ENCODE measurements at regions not wholly inside any gene's neighbourhood (a gene's known extent, or its start where the extent isn't known, plus 50 kb on each side); places are given as distances from the start of the nearest gene placed in this dataset.
"Not testable (repeated sequence)": the region's sequence is repeated elsewhere in the genome, so short reads cannot be mapped to it uniquely, and the experiment has no call there.

DNA sequence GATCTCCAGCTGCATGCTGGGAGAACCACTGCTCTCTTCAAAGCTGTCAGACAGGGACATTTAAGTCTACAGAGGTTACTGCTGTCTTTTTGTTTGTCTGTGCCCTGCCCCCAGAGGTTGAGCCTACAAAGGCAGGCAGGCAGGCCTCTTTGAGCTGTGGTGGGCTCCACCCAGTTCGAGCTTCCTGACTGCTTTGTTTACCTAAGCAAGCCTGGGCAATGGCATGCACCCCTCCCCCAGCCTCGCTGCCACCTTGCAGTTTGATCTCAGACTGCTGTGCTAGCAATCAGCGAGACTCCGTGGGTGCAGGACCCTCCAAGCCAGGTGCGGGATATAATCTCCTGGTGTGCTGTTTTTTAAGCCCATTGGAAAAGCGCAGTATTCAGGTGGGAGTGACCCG, 591.0 kb upstream of the IL12A start:
- not testable (repeated sequence) for H3K27me3 ChIP-seq (ENCODE audit: control insufficient read depth in 3 of 3, insufficient read depth in 3 of 3, low read depth in 1 of 3, low read length in 3 of 3); DNase-seq (ENCODE audit: low spot score); H3K4me3 ChIP-seq (ENCODE audit: low read length in 2 of 2); H2AFZ ChIP-seq (ENCODE audit: low read length); H3K14ac ChIP-seq (ENCODE audit: low read length); H3K36me3 ChIP-seq (replicated peaks in 1 of 2; ENCODE audit: control insufficient read depth in 2 of 2, insufficient read depth in 2 of 2, low read length in 2 of 2); H4K8ac ChIP-seq (ENCODE audit: low read depth, low read length); H3K79me1 ChIP-seq (ENCODE audit: low read depth, low read length); H3K23ac ChIP-seq (ENCODE audit: low read depth, low read length, poor library complexity); H3K18ac ChIP-seq (ENCODE audit: low read length); H2BK120ac ChIP-seq (ENCODE audit: low read depth, low read length); H3K4ac ChIP-seq (ENCODE audit: low read length); H3K4me1 ChIP-seq (ENCODE audit: control insufficient read depth in 2 of 2, insufficient read depth in 1 of 2, low read depth in 1 of 2, low read length in 2 of 2); H3K4me2 ChIP-seq (ENCODE audit: insufficient read depth, low read length, poor library complexity, severe bottlenecking); H3K9me3 ChIP-seq (replicated peaks in 1 of 2; ENCODE audit: control insufficient read depth in 2 of 2, insufficient read depth in 1 of 2, low read depth in 1 of 2, low read length in 2 of 2); H3K9ac ChIP-seq (ENCODE audit: low read depth, low read length, poor library complexity); H3K27ac ChIP-seq (replicated peaks; ENCODE audit: low read length); H4K91ac ChIP-seq (ENCODE audit: low read depth, low read length, poor library complexity); H2BK12ac ChIP-seq (ENCODE audit: low read length); H2BK15ac ChIP-seq (ENCODE audit: low read length); H2BK5ac ChIP-seq (ENCODE audit: low read length); H2AK5ac ChIP-seq (ENCODE audit: low read depth, low read length)
- no CpG with 5 or more reads among the region's 7 CpGs for WGBS, 2 donors (ENCODE audit: extremely low coverage in 2 of 2, insufficient read length in 2 of 2, insufficient replicate concordance in 1 of 2)

DNA sequence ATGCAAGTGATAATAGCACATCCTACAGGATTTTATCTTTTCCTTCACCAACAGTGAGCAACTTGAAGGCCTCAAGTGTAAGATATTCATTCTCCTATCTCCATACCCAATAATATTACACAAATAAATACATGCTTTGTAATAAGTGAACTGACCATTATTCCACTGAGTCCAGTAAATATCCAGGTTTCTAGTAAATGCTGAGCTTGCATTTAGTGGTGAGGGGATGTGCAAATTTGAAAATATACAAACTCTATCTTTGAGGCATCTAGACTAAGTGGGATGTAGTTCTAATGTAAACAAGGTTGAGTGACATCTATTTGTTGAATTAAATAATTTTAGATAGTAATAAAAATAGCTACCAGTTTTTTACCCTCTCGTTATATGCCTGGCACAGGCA, 587.6 kb upstream of the IL12A start:
- no peak overlapping the region for H3K4ac ChIP-seq (ENCODE audit: low read length)
- H2AK5ac ChIP-seq (ENCODE audit: low read depth, low read length): no peak overlapping the region
- H4K8ac ChIP-seq (ENCODE audit: low read depth, low read length): no peak overlapping the region
- DNase-seq (ENCODE audit: low spot score): no peak
- peaks cover 2 to 4% of the 10 kb centered on the region in 2 donors for H3K9me3 ChIP-seq (replicated peaks in 1 of 2; ENCODE audit: control insufficient read depth in 2 of 2, insufficient read depth in 1 of 2, low read depth in 1 of 2, low read length in 2 of 2)
- H3K27me3 ChIP-seq (ENCODE audit: control insufficient read depth in 3 of 3, insufficient read depth in 3 of 3, low read depth in 1 of 3, low read length in 3 of 3): no peaks in the 10 kb centered on the region
- no peak overlapping the region for H2AFZ ChIP-seq (ENCODE audit: low read length)
- no peak overlapping the region for H3K23ac ChIP-seq (ENCODE audit: low read depth, low read length, poor library complexity)
- no peak overlapping the region for H3K9ac ChIP-seq (ENCODE audit: low read depth, low read length, poor library complexity)
- H2BK15ac ChIP-seq (ENCODE audit: low read length): no peak overlapping the region
- no peaks in the 10 kb centered on the region for H3K4me1 ChIP-seq (ENCODE audit: control insufficient read depth in 2 of 2, insufficient read depth in 1 of 2, low read depth in 1 of 2, low read length in 2 of 2)
- no peak overlapping the region for H2BK120ac ChIP-seq (ENCODE audit: low read depth, low read length)
- H3K27ac ChIP-seq (replicated peaks; ENCODE audit: low read length): no peak overlapping the region
- no peak overlapping the region for H3K4me2 ChIP-seq (ENCODE audit: insufficient read depth, low read length, poor library complexity, severe bottlenecking)
- no peak overlapping the region for H2BK5ac ChIP-seq (ENCODE audit: low read length)
- WGBS, 2 donors (ENCODE audit: extremely low coverage in 2 of 2, insufficient read length in 2 of 2, insufficient replicate concordance in 1 of 2): no CpG with 5 or more reads among the region's 1 CpG
- no peaks in the 10 kb centered on the region for H3K79me1 ChIP-seq (ENCODE audit: low read depth, low read length)
- no peaks in the 10 kb centered on the region for H3K36me3 ChIP-seq (replicated peaks in 1 of 2; ENCODE audit: control insufficient read depth in 2 of 2, insufficient read depth in 2 of 2, low read length in 2 of 2)
- H4K91ac ChIP-seq (ENCODE audit: low read depth, low read length, poor library complexity): no peak overlapping the region
- no peak overlapping the region for H3K18ac ChIP-seq (ENCODE audit: low read length)
- H2BK12ac ChIP-seq (ENCODE audit: low read length): no peak overlapping the region
- no peak overlapping the region for H3K4me3 ChIP-seq (ENCODE audit: low read length in 2 of 2)
- no peak overlapping the region for H3K14ac ChIP-seq (ENCODE audit: low read length)

DNA sequence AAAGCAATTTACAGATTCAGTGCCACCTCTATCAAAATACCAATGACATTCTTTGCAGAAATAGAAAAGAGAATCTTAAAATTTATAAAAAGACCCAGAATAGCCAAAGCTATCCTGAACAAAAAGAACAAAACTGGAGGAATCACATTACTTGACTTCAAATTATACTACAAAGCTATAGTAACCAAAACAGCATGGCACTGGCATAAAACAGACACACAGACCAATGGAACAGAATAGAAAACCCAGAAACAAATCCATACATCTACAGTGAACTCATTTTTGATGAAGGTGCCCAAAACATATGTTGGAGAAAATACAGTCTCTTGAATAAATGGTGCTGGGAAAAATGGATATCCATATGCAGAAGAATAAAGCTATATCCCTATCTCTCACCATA, 578.9 kb upstream of the IL12A start:
- H3K18ac ChIP-seq (ENCODE audit: low read length); H3K27ac ChIP-seq (replicated peaks; ENCODE audit: low read length); H3K9me3 ChIP-seq (replicated peaks in 1 of 2; ENCODE audit: control insufficient read depth in 2 of 2, insufficient read depth in 1 of 2, low read depth in 1 of 2, low read length in 2 of 2); H2BK5ac ChIP-seq (ENCODE audit: low read length); H2BK15ac ChIP-seq (ENCODE audit: low read length); H3K4me1 ChIP-seq (ENCODE audit: control insufficient read depth in 2 of 2, insufficient read depth in 1 of 2, low read depth in 1 of 2, low read length in 2 of 2); H2AFZ ChIP-seq (ENCODE audit: low read length); H3K79me1 ChIP-seq (ENCODE audit: low read depth, low read length); H3K4ac ChIP-seq (ENCODE audit: low read length); H3K36me3 ChIP-seq (replicated peaks in 1 of 2; ENCODE audit: control insufficient read depth in 2 of 2, insufficient read depth in 2 of 2, low read length in 2 of 2); H3K4me2 ChIP-seq (ENCODE audit: insufficient read depth, low read length, poor library complexity, severe bottlenecking); H2BK120ac ChIP-seq (ENCODE audit: low read depth, low read length); H3K27me3 ChIP-seq (ENCODE audit: control insufficient read depth in 3 of 3, insufficient read depth in 3 of 3, low read depth in 1 of 3, low read length in 3 of 3); H4K8ac ChIP-seq (ENCODE audit: low read depth, low read length); H3K9ac ChIP-seq (ENCODE audit: low read depth, low read length, poor library complexity); H3K4me3 ChIP-seq (ENCODE audit: low read length in 2 of 2); H3K23ac ChIP-seq (ENCODE audit: low read depth, low read length, poor library complexity); H3K14ac ChIP-seq (ENCODE audit: low read length); H2AK5ac ChIP-seq (ENCODE audit: low read depth, low read length); H4K91ac ChIP-seq (ENCODE audit: low read depth, low read length, poor library complexity); DNase-seq (ENCODE audit: low spot score); H2BK12ac ChIP-seq (ENCODE audit: low read length): not testable (repeated sequence)

DNA sequence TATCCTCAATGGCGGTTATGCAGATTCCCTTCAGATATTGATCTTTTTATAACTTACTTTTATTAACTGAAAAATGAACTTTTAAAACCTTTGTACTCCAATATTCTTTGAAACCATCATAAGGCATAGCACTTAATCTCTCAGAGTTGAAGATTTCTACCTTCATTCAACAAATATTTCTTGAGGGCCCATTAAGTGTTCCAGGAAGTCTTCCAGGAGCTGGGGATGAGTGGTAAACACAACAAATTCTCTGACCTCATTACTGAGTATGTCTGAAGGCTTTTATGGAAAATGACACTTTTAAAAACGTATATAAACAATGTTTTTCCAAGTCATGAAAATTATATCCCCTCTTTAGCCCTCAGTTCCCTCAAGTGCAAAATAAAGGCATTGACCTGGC, 575.3 kb upstream of the IL12A start:
- Histone ChIP-seq H2BK120ac (ENCODE audit: low read depth, low read length) (no peak overlapping the region), H2BK12ac (ENCODE audit: low read length) (no peak overlapping the region), H2AK5ac (ENCODE audit: low read depth, low read length) (no peak overlapping the region), H3K4me1 (ENCODE audit: control insufficient read depth in 2 of 2, insufficient read depth in 1 of 2, low read depth in 1 of 2, low read length in 2 of 2) (peaks cover 3% of the 10 kb centered on the region in 2 donors), H2BK15ac (ENCODE audit: low read length) (no peak overlapping the region), H3K9ac (ENCODE audit: low read depth, low read length, poor library complexity) (no peak overlapping the region), H3K9me3 (replicated peaks in 1 of 2; ENCODE audit: control insufficient read depth in 2 of 2, insufficient read depth in 1 of 2, low read depth in 1 of 2, low read length in 2 of 2) (no peaks in the 10 kb centered on the region), H3K14ac (ENCODE audit: low read length) (no peak overlapping the region), H3K27ac (replicated peaks; ENCODE audit: low read length) (no peak overlapping the region), H3K4me3 (ENCODE audit: low read length in 2 of 2) (no peak overlapping the region), H3K79me1 (ENCODE audit: low read depth, low read length) (no peaks in the 10 kb centered on the region), H3K27me3 (ENCODE audit: control insufficient read depth in 3 of 3, insufficient read depth in 3 of 3, low read depth in 1 of 3, low read length in 3 of 3) (no peaks in the 10 kb centered on the region), H3K23ac (ENCODE audit: low read depth, low read length, poor library complexity) (no peak overlapping the region), H4K91ac (ENCODE audit: low read depth, low read length, poor library complexity) (no peak overlapping the region), H2AFZ (ENCODE audit: low read length) (no peak overlapping the region), H3K36me3 (replicated peaks in 1 of 2; ENCODE audit: control insufficient read depth in 2 of 2, insufficient read depth in 2 of 2, low read length in 2 of 2) (no peaks in the 10 kb centered on the region), H4K8ac (ENCODE audit: low read depth, low read length) (no peak overlapping the region), H3K4me2 (ENCODE audit: insufficient read depth, low read length, poor library complexity, severe bottlenecking) (no peak overlapping the region), H2BK5ac (ENCODE audit: low read length) (no peak overlapping the region), H3K4ac (ENCODE audit: low read length) (no peak overlapping the region), H3K18ac (ENCODE audit: low read length) (no peak overlapping the region)
- WGBS, 2 donors (ENCODE audit: extremely low coverage in 2 of 2, insufficient read length in 2 of 2, insufficient replicate concordance in 1 of 2): no CpG with 5 or more reads among the region's 2 CpGs
- DNase-seq (ENCODE audit: low spot score): no peak

Measured in neuronal stem cell (in vitro differentiated cells).